Retinal pigment epithelial cell (primary cell): ENCODE measurements at regions not wholly inside any gene's neighbourhood (a gene's known extent, or its start where the extent isn't known, plus 50 kb on each side); places are given as distances from the start of the nearest gene placed in this dataset.

ENCODE experiments used
- DNase-seq: peaks from one replicate; pipeline ENCODE4 v3.0.0-alpha.2; 2010; ENCODE audit warnings: low read depth
- H3K4me3 ChIP-seq: 2 replicates; pipeline ENCODE4 v1.5.1; 2011; ENCODE audit warnings: mild to moderate bottlenecking, low read length, control low read depth, moderate library complexity
- CTCF ChIP-seq: conservative IDR thresholded peaks from 2 replicates; pipeline ENCODE4 v1.5.1; 2011; ENCODE audit warnings: low read depth, low read length, control low read depth, inconsistent platforms

GRCh38 chr12:94718114-94718513 lies 67.8 kb upstream of the TMCC3 start:
- H3K4me3 ChIP-seq = no peak overlapping the region
- no peak for DNase-seq
- no peak for TF ChIP-seq CTCF

GRCh38 chr12:94717656-94718055 lies 67.3 kb upstream of the TMCC3 start:
- H3K4me3 ChIP-seq = no peak overlapping the region
- TF ChIP-seq CTCF = no peak
- DNase-seq = no peak

GRCh38 chr12:94717108-94717507 lies 66.8 kb upstream of the TMCC3 start:
- TF ChIP-seq CTCF = no peak

GRCh38 chr12:94716339-94716738 lies 66.0 kb upstream of the TMCC3 start:
- no peak for DNase-seq
- H3K4me3 ChIP-seq = no peak overlapping the region
- no peak for TF ChIP-seq CTCF

More at GRCh38 chr12:94717108-94717507, 66.8 kb upstream of the TMCC3 start:
- DNase-seq = no peak
- no peak overlapping the region for H3K4me3 ChIP-seq

GRCh38 chr12:94714378-94715114 lies 64.2 kb upstream of the TMCC3 start:
- H3K4me3 ChIP-seq = no peak overlapping the region
- TF ChIP-seq CTCF = no peak
- no peak for DNase-seq

- H3K4me3 ChIP-seq = no peak overlapping the region
- no peak for DNase-seq
- TF ChIP-seq CTCF = no peak
Measured at GRCh38 chr12:94712815-94713515, 62.6 kb upstream of the TMCC3 start.

GRCh38 chr12:94710933-94711332 lies 60.6 kb upstream of the TMCC3 start:
- DNase-seq = no peak
- H3K4me3 ChIP-seq = no peak overlapping the region
- peak; percentile 52 for TF ChIP-seq CTCF
